22Rv1 (cell line): ENCODE measurements at regions not wholly inside any gene's neighbourhood (a gene's known extent, or its start where the extent isn't known, plus 50 kb on each side); places are given as distances from the start of the nearest gene placed in this dataset.

Source experiments
- H3K27ac ChIP-seq: fragments of 450-650 bp; 2 replicates; pipeline ENCODE4 v1.5.1; 2017
- ZFX ChIP-seq: fragments of 450-650 bp; IDR thresholded peaks from 2 replicates; pipeline ENCODE4 v1.6.1; 2017; ENCODE audit warnings: antibody characterized with exemption, borderline replicate concordance
- TF ChIP-seq, protein P1 (sequence below): fragments of 450-650 bp; IDR thresholded peaks from 2 replicates; pipeline ENCODE4 v1.5.1; 2017; ENCODE audit warnings: mild to moderate bottlenecking

DNA sequence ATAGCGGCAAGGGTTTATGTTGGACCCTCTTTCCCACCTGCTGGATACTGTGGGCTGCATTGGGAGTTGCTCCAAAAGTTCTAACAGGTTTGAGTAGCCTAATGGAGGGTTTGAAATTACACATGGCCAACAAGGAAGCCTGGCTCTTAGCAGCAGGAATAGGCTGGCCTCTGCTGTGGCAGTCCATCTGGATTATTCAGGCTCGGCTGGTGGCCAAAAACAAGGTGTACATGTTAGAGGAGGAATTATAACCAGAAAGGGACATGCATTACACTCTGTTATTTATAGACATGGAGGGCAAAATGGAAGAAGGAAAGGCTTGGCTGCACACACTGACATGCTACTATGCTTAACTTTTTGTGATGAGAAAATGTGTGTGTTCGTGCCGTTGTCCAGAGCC, 61.1 kb upstream of the NRXN1 start:
- no peak for TF ChIP-seq ZFX
- TF ChIP-seq, protein P1, sequence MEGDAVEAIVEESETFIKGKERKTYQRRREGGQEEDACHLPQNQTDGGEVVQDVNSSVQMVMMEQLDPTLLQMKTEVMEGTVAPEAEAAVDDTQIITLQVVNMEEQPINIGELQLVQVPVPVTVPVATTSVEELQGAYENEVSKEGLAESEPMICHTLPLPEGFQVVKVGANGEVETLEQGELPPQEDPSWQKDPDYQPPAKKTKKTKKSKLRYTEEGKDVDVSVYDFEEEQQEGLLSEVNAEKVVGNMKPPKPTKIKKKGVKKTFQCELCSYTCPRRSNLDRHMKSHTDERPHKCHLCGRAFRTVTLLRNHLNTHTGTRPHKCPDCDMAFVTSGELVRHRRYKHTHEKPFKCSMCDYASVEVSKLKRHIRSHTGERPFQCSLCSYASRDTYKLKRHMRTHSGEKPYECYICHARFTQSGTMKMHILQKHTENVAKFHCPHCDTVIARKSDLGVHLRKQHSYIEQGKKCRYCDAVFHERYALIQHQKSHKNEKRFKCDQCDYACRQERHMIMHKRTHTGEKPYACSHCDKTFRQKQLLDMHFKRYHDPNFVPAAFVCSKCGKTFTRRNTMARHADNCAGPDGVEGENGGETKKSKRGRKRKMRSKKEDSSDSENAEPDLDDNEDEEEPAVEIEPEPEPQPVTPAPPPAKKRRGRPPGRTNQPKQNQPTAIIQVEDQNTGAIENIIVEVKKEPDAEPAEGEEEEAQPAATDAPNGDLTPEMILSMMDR = no peak
- H3K27ac ChIP-seq = no peak overlapping the region

DNA sequence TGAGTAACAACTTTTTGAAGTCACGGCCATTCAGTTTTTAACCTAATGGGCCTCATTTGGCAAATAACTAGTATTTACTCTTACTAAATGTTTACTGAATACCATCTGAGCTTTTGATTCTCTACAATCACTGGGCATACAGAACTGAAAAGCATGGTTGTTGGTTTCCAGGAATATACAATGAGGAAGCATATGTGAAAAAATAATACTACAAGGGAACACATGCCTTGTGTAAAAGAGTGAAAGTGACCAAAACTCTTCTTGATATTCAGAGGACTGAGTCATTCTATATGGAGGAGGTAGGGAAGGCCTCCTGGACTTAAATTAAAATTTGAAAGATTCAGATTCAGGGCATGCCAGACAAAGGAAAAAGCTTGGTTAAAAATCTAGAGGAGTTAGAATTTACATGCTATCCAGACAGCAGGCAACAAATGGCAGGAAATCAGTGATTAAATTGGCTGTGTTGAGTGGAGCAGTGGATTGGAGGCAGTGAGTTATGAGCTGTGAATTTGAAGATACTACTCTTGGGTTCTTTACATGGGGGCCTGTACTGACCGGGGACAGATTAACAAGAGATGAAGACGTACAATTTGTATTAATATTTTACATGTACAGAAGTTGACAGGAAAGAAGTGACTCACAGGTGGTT, 53.6 kb upstream of the NRXN1 start:
- no peak for TF ChIP-seq ZFX
- TF ChIP-seq, protein P1 = no peak
- no peak overlapping the region for H3K27ac ChIP-seq

DNA sequence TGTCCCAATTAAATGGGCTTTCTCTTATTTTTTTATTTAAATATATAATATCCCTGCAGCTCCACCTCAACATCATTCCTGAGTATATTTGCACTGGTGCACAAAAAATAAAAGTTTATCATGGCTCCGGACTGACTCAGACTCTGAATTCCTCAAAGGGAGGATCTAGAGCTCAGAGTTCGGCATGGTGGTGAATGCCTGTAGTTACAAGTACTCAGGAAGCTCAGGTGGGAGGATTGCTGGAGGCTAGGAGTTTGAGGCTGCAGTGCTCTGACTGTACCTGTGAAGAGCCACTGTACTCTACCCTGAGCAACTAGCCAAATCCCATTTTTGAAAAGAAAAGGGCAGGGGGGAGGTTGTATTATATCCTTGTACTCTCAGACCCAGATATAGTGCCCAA, 52.8 kb upstream of the NRXN1 start:
- TF ChIP-seq, protein P1 = no peak
- no peak for TF ChIP-seq ZFX
- no peak overlapping the region for H3K27ac ChIP-seq
